GM12874 (cell line): ENCODE measurements at regions not wholly inside any gene's neighbourhood (a gene's known extent, or its start where the extent isn't known, plus 50 kb on each side); places are given as distances from the start of the nearest gene placed in this dataset.

Experiments
- TF ChIP-seq, protein P1 (sequence below): IDR thresholded peaks from 2 replicates; pipeline ENCODE4 v1.5.1; 2011; ENCODE audit warnings: low read depth, mild to moderate bottlenecking, control low read depth, low read length, moderate library complexity; ENCODE audit not compliant: insufficient read depth

GRCh38 chr14:61620130-61620946 lies 75.0 kb upstream of the HIF1A start:
- TF ChIP-seq, protein P1, sequence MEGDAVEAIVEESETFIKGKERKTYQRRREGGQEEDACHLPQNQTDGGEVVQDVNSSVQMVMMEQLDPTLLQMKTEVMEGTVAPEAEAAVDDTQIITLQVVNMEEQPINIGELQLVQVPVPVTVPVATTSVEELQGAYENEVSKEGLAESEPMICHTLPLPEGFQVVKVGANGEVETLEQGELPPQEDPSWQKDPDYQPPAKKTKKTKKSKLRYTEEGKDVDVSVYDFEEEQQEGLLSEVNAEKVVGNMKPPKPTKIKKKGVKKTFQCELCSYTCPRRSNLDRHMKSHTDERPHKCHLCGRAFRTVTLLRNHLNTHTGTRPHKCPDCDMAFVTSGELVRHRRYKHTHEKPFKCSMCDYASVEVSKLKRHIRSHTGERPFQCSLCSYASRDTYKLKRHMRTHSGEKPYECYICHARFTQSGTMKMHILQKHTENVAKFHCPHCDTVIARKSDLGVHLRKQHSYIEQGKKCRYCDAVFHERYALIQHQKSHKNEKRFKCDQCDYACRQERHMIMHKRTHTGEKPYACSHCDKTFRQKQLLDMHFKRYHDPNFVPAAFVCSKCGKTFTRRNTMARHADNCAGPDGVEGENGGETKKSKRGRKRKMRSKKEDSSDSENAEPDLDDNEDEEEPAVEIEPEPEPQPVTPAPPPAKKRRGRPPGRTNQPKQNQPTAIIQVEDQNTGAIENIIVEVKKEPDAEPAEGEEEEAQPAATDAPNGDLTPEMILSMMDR = no peak

DNA sequence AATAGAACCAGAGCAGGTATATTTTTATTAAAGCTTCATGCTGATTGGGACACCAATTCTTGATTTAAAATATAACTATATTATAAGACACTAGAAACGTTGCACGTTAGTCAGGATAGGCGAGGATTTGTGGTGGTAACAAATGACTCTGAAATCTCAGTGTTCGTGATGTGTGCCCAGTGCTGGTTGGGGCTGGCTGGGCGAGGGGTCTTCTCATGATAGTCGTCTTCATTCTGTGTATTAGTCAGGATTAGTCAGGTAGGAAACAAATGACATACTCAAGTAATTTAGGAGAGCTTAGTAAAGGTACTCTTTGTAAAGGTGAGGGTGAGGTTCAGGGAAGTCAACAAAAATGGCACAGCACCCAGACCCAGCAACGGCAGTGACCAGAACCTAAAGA lies 73.9 kb upstream of the HIF1A start:
- TF ChIP-seq, protein P1 = no peak

DNA sequence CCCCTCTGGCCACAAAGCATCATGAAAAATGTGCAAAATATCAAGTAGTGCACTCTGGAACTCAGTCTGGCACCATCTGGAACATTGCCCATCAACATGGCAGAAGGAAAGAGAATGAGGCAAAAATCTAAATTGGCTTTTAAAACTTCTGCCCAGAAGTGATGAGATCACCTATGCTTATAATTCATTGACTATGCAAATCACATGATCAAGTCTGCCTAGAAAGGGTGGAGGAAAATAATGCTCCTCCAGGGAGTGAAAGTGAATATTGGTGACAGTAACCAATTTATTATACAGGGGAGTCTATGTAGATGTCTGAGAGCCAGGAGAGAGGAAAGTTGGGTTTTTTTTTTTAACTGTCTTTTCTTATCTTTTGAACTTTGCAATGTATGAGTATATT lies 73.3 kb upstream of the HIF1A start:
- TF ChIP-seq, protein P1 = no peak

- TF ChIP-seq, protein P1 = no peak
These were observed 71.4 kb upstream of the HIF1A start for GRCh38 chr14:61623927-61624326.

DNA sequence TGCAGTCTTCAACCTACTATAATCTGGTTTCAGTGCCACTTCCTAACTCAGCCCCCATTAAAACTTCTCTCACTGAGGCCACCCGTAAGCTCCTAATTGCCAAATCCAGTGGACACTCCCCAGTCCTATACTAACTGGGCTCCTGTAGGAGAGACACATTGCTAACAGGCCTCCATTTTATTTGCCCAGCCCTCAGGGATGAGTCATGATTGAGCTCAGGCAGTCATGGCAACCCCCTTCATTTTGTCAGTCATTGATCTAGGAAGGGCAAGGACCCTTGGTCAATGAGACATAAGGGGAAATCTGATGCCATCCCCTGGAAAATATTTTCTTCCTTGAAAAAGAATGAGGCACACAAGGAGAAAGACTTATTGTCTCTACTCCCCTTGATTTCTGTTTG lies 70.1 kb upstream of the HIF1A start:
- TF ChIP-seq, protein P1 = no peak

GRCh38 chr14:61627612-61628011 lies 67.7 kb upstream of the HIF1A start:
- TF ChIP-seq, protein P1 = no peak

DNA sequence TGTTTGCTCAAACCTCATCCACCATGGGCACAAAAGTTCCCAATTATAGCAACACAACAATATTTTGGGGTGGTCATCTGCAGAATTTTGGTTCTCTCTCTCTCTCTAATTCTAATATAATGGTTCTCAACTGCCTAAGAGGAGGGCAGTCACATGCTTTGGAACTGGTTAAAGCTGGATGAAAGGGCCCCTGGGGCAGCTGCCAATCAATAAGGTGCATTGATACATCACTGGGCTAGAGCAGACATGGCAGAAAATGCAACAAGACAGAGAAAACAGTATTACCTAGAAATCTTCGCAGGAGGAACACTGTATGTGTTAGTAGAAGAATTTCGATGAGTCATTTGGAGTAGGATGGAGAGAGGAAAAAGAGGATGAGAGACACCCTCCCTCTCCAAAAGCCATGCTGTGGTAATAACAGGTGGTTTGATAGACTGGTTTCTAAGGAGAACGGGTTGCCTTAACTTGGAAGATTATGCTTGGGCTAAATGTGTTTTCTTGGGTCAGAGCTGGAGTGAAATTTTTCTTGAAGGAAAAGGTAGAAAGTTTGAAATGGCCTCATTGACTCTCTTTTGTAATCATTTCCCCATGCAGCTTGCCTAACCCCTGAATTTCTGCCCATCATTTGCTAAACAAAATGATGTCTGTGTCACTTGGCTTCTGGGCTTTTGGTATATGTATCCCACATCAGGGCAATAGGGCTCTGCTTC lies 67.1 kb upstream of the HIF1A start:
- TF ChIP-seq, protein P1 = no peak
